PC-9 (cell line): ENCODE measurements at regions not wholly inside any gene's neighbourhood (a gene's known extent, or its start where the extent isn't known, plus 50 kb on each side); places are given as distances from the start of the nearest gene placed in this dataset.

Experiments used
- BruUV-seq: library from RNA; stranded (reverse); fragments of 400-500 nt; replicated peaks from 2 replicates; lab custom pipeline; 2021; lab: Mats Ljungman, UMichigan
- CTCF ChIA-PET: fragments of 300-600 bp; sonication (Branson Sonifier 250); formaldehyde crosslinking; loops from one replicate; lab custom pipeline; 2022; ENCODE audit warnings: antibody characterized with exemption; lab: Charles Lee
- POLR2A ChIA-PET: fragments of 300-600 bp; sonication (Branson Sonifier 250); formaldehyde crosslinking; loops from one replicate; lab custom pipeline; 2022; ENCODE audit warnings: antibody characterized with exemption; ENCODE audit not compliant: unreplicated experiment; lab: Charles Lee
- DNase-seq, 2 experiments: peaks; one replicate each; pipeline versions ENCODE4 v3.0.0 to v3.0.0-alpha.2; 2015 to 2022; ENCODE audit warnings: mixed read lengths in 1 of 2
- H2AFZ ChIP-seq: fragments of 200-600 bp; sonication (generic); 2 replicates; pipeline ENCODE4 v1.8.1; 2017; ENCODE audit warnings: antibody characterized with exemption
- H3F3A ChIP-seq: fragments of 200-600 bp; sonication (generic); 2 replicates; pipeline ENCODE4 v1.8.1; 2017; ENCODE audit warnings: antibody characterized with exemption, mild to moderate bottlenecking, low read depth; ENCODE audit not compliant: insufficient read depth
- H3K27ac ChIP-seq: fragments of 200-600 bp; sonication (generic); 2 replicates; pipeline ENCODE4 v1.6.1; 2016; ENCODE audit warnings: mixed run types
- H3K27me3 ChIP-seq: fragments of 200-600 bp; sonication (generic); 2 replicates; pipeline ENCODE4 v1.6.1; 2016; ENCODE audit warnings: low read depth, mixed run types; ENCODE audit not compliant: insufficient read depth
- H3K36me3 ChIP-seq: fragments of 200-600 bp; sonication (generic); 2 replicates; pipeline ENCODE4 v1.6.1; 2016; ENCODE audit warnings: low read depth, mixed run types
- H3K4me1 ChIP-seq: fragments of 200-600 bp; sonication (generic); replicated peaks from 2 replicates; pipeline ENCODE4 v1.6.1; 2016; ENCODE audit warnings: mixed run types; ENCODE audit not compliant: insufficient read depth
- H3K4me2 ChIP-seq: fragments of 200-600 bp; sonication (generic); 2 replicates; pipeline ENCODE4 v1.6.1; 2017; ENCODE audit warnings: mixed run types
- H3K4me3 ChIP-seq: fragments of 200-600 bp; sonication (generic); 2 replicates; pipeline ENCODE4 v1.6.1; 2016; ENCODE audit warnings: mixed run types
- H3K79me2 ChIP-seq: fragments of 200-600 bp; sonication (generic); 2 replicates; pipeline ENCODE4 v1.6.1; 2017; ENCODE audit warnings: low read depth, mixed run types
- H3K9me2 ChIP-seq: fragments of 200-600 bp; sonication (generic); 2 replicates; pipeline ENCODE4 v1.8.1; 2017; ENCODE audit warnings: mild to moderate bottlenecking; ENCODE audit not compliant: insufficient read depth
- H3K9me3 ChIP-seq: fragments of 200-600 bp; sonication (generic); 2 replicates; pipeline ENCODE4 v1.8.1; 2016; ENCODE audit warnings: low read depth; ENCODE audit not compliant: insufficient read depth
- H4K20me1 ChIP-seq: fragments of 200-600 bp; sonication (generic); 2 replicates; pipeline ENCODE4 v1.8.1; 2017; ENCODE audit not compliant: insufficient read depth
- CTCF ChIP-seq: fragments of 200-600 bp; sonication (generic); conservative IDR thresholded peaks from 2 replicates; pipeline ENCODE4 v1.6.1; 2017; ENCODE audit warnings: mixed run types, antibody characterized with exemption, mild to moderate bottlenecking, moderate library complexity
- EZH2 ChIP-seq: fragments of 200-600 bp; sonication (generic); IDR thresholded peaks from 2 replicates; pipeline ENCODE4 v1.8.0; 2017; ENCODE audit warnings: antibody characterized with exemption, low read depth
- intact Hi-C: fragments of 100-400 bp; cut with micrococcal nuclease; formaldehyde crosslinking; loops from one replicate; pipeline ENCODE4 v1.10.0; 2022; ENCODE audit not compliant: unreplicated experiment

GRCh38 chr2:21650569-21650968, 526.8 kb downstream of the TDRD15 start:
- Histone ChIP-seq H3K4me2 (no peak overlapping the region), H3F3A (no peaks in the 10 kb centered on the region), H3K36me3 (no peaks in the 10 kb centered on the region), H3K4me3 (no peak overlapping the region), H4K20me1 (0 out of 2 replicates have a peak, but pooled peaks cover 1% of the 10 kb centered on the region), H3K27ac (no peak overlapping the region), H3K9me3 (no peaks in the 10 kb centered on the region), H3K9me2 (no peaks in the 10 kb centered on the region), H3K79me2 (no peaks in the 10 kb centered on the region), H3K27me3 (peaks cover 18% of the 10 kb centered on the region), H3K4me1 (no peaks in the 10 kb centered on the region), H2AFZ (no peak overlapping the region)
- CTCF ChIA-PET: no interaction called here
- no TSS peak for BruUV-seq
- POLR2A ChIA-PET: no interaction called here
- TF ChIP-seq EZH2 (no peak), CTCF (no peak)
- no peak for DNase-seq
- intact Hi-C loops: no loop called here

DNA sequence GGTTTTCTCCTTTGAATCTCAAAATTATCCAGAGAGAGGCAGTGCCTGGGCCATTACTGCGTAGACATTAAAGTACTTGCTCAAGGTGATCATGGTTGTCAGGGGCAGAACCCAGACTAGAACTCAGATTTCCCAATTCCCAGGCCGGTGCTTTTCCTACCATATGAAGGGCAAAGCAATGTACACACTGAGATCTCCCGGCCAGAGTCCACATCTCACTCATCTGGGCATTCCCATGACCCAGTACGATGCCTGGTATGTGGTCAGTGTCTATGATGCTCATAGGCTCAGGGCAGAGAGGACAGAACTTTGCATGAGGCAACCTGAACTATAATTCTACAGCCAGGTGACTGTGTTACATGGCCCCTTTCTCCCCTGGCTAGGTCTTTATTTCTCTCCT, 531.4 kb downstream of the TDRD15 start:
- no peak overlapping the region for H2AFZ ChIP-seq
- no peak for DNase-seq
- ChIA-PET CTCF (no interaction called here), POLR2A (no interaction called here)
- peaks cover 14% of the 10 kb centered on the region; the same call in 1 of the 2 replicates for H3K27me3 ChIP-seq
- TF ChIP-seq EZH2 (no peak), CTCF (no peak)
- no peak overlapping the region for H3K27ac ChIP-seq
- intact Hi-C loops: no loop called here
- H4K20me1 ChIP-seq: no peaks in the 10 kb centered on the region
- no peaks in the 10 kb centered on the region for H3K36me3 ChIP-seq
- no peaks in the 10 kb centered on the region for H3K4me1 ChIP-seq
- no TSS peak for BruUV-seq
- H3K4me2 ChIP-seq: no peak overlapping the region
- H3K79me2 ChIP-seq: no peaks in the 10 kb centered on the region
- H3K9me3 ChIP-seq: no peaks in the 10 kb centered on the region
- no peaks in the 10 kb centered on the region for H3K9me2 ChIP-seq
- H3K4me3 ChIP-seq: no peak overlapping the region
- no peaks in the 10 kb centered on the region for H3F3A ChIP-seq

- no TSS peak for BruUV-seq
- Histone ChIP-seq H3K36me3 (no peaks in the 10 kb centered on the region), H4K20me1 (no peaks in the 10 kb centered on the region), H2AFZ (no peak overlapping the region), H3K4me3 (no peak overlapping the region), H3K4me2 (no peak overlapping the region), H3K9me2 (no peaks in the 10 kb centered on the region), H3K27me3 (peaks cover 14% of the 10 kb centered on the region; the same call in 1 of the 2 replicates), H3K79me2 (no peaks in the 10 kb centered on the region), H3K9me3 (no peaks in the 10 kb centered on the region), H3K27ac (no peak overlapping the region), H3K4me1 (no peaks in the 10 kb centered on the region), H3F3A (no peaks in the 10 kb centered on the region)
- ChIA-PET CTCF (no interaction called here), POLR2A (no interaction called here)
- intact Hi-C loops: no loop called here
- DNase-seq: no peak
- TF ChIP-seq EZH2 (no peak), CTCF (no peak)
Observed at GRCh38 chr2:21656330-21657075, 532.7 kb downstream of the TDRD15 start.
